ENCODE measurements at regions not wholly inside any gene's neighbourhood (a gene's known extent, or its start where the extent isn't known, plus 50 kb on each side); places are given as distances from the start of the nearest gene placed in this dataset.

DNA sequence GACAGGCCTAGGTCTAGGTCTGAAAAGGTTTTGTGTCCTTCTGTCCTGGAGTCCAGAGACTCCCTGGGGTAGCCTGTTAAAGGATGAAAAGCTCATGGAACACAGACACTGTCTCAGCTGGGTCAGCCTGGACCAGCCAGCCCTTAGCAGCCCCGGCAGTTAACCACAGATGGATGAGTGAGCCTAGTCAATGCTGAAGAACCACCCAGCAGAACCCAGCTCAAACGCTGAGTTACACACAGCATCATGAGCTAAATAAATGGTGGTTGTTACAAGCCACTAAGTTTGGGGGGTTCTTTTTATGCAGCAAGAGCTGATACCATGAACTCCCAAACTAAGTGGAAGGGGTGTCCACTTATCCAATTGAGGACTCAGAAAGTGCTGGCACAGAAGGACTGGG, 472.8 kb upstream of the PROK2 start:
- Mint-ChIP-seq H3K27me3 (ENCODE audit: insufficient read depth, low read depth) (peaks cover 14% of the 10 kb centered on the region), H3K4me3 (peak overlapping the region; percentile 9), H3K4me1 (peaks cover 71% of the 10 kb centered on the region), H3K27ac (no peak overlapping the region), H3K36me3 (no peaks in the 10 kb centered on the region), H3K9me3 (no peaks in the 10 kb centered on the region)
- no peaks in the 10 kb centered on the region for H3K79me2 ChIP-seq (ENCODE audit: low read depth)
- no peak overlapping the region for H3K4me2 ChIP-seq
- no peak for DNase-seq (ENCODE audit: low spot score)
- no peaks in the 10 kb centered on the region for H4K20me1 ChIP-seq (ENCODE audit: low read depth)
- H3K27me3 ChIP-seq = no peaks in the 10 kb centered on the region
- no peak overlapping the region for H3K27ac ChIP-seq
- H2AFZ ChIP-seq (replicated peaks) = no peak overlapping the region
- no peaks in the 10 kb centered on the region for H3K9me3 ChIP-seq (ENCODE audit: low read depth)
- no peak overlapping the region for H3K9ac ChIP-seq
- TF ChIP-seq, protein P1, sequence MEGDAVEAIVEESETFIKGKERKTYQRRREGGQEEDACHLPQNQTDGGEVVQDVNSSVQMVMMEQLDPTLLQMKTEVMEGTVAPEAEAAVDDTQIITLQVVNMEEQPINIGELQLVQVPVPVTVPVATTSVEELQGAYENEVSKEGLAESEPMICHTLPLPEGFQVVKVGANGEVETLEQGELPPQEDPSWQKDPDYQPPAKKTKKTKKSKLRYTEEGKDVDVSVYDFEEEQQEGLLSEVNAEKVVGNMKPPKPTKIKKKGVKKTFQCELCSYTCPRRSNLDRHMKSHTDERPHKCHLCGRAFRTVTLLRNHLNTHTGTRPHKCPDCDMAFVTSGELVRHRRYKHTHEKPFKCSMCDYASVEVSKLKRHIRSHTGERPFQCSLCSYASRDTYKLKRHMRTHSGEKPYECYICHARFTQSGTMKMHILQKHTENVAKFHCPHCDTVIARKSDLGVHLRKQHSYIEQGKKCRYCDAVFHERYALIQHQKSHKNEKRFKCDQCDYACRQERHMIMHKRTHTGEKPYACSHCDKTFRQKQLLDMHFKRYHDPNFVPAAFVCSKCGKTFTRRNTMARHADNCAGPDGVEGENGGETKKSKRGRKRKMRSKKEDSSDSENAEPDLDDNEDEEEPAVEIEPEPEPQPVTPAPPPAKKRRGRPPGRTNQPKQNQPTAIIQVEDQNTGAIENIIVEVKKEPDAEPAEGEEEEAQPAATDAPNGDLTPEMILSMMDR (IDR thresholded peaks at IDR 0.05) = no peak
- no peak for TF ChIP-seq EZH2 (IDR thresholded peaks at IDR 0.05)
- TF ChIP-seq EZH2phosphoT487 (IDR thresholded peaks at IDR 0.05) = no peak
- H3F3A ChIP-seq (ENCODE audit: low read depth) = peaks cover 10% of the 10 kb centered on the region
- H3K4me3 ChIP-seq = no peak overlapping the region
- H3K4me1 ChIP-seq = peaks cover 25% of the 10 kb centered on the region
- no peaks in the 10 kb centered on the region for H3K36me3 ChIP-seq

DNA sequence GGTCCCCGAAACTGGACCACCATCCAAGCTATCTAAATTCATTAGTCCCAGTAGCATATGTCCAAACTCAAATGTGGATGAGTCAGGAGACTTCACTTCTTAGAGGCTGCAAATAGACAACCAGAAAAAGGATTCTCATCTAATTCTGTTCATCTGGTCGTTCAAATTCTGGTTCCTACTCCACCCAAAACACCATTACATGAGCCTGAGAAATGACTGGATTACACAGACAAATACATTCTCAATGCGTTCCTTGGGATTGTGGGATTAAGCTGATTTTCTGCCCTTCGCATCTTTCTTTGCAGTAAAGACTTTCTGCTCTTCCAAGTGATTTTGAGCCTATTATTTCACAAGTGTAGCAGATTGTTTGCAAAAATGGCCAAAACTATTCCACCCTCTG, 472.3 kb upstream of the PROK2 start:
- Histone ChIP-seq H3K4me1 (peaks cover 25% of the 10 kb centered on the region), H3K27ac (no peak overlapping the region), H3K27me3 (no peaks in the 10 kb centered on the region), H3K9me3 (ENCODE audit: low read depth) (no peaks in the 10 kb centered on the region), H4K20me1 (ENCODE audit: low read depth) (no peaks in the 10 kb centered on the region), H2AFZ (replicated peaks) (no peak overlapping the region), H3K4me3 (no peak overlapping the region), H3K79me2 (ENCODE audit: low read depth) (no peaks in the 10 kb centered on the region), H3F3A (ENCODE audit: low read depth) (peaks cover 10% of the 10 kb centered on the region), H3K9ac (no peak overlapping the region), H3K36me3 (no peaks in the 10 kb centered on the region), H3K4me2 (no peak overlapping the region)
- Mint-ChIP-seq H3K4me3 (peak overlapping the region; percentile 9), H3K9me3 (peaks cover 4% of the 10 kb centered on the region), H3K27ac (peak overlapping the region; percentile 65), H3K4me1 (peaks cover 66% of the 10 kb centered on the region), H3K36me3 (no peaks in the 10 kb centered on the region), H3K27me3 (ENCODE audit: insufficient read depth, low read depth) (peaks cover 14% of the 10 kb centered on the region)
- no peak for DNase-seq (ENCODE audit: low spot score)
- TF ChIP-seq EZH2 (IDR thresholded peaks at IDR 0.05) (no peak), EZH2phosphoT487 (IDR thresholded peaks at IDR 0.05) (no peak)
- TF ChIP-seq, protein P1 (IDR thresholded peaks at IDR 0.05) = no peak

DNA sequence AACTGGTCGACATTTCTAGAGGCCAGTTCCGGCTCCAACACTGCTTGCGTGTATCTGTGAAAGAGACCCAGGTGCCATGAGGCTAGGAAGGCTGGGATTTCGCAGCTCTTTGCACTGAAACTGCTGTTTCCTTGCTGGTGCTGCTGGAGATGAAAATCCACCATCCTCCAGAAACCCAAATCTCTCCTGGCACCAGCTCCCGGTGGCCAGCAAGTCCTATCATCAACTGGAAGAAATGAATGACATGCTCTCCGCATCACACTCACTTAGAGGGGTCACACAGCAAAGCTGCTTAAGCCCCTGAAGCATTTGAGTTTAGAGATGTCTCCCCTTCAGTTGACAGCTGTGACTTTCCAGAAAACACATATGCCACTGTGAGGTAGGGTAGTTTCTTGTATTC, 471.8 kb upstream of the PROK2 start:
- no peak for DNase-seq (ENCODE audit: low spot score)
- H3K9ac ChIP-seq = no peak overlapping the region
- Mint-ChIP-seq H3K27me3 (ENCODE audit: insufficient read depth, low read depth) (peaks cover 14% of the 10 kb centered on the region), H3K27ac (peak overlapping the region; percentile 72), H3K4me1 (peaks cover 66% of the 10 kb centered on the region), H3K36me3 (no peaks in the 10 kb centered on the region), H3K9me3 (peaks cover 5% of the 10 kb centered on the region), H3K4me3 (no peak overlapping the region)
- H3K36me3 ChIP-seq = no peaks in the 10 kb centered on the region
- H3K4me3 ChIP-seq = no peak overlapping the region
- no peak overlapping the region for H3K4me2 ChIP-seq
- no peak overlapping the region for H2AFZ ChIP-seq (replicated peaks)
- no peaks in the 10 kb centered on the region for H4K20me1 ChIP-seq (ENCODE audit: low read depth)
- TF ChIP-seq EZH2phosphoT487 (IDR thresholded peaks at IDR 0.05) (no peak), EZH2 (IDR thresholded peaks at IDR 0.05) (no peak)
- H3K4me1 ChIP-seq = peaks cover 25% of the 10 kb centered on the region
- H3K27ac ChIP-seq = no peak overlapping the region
- no peaks in the 10 kb centered on the region for H3K9me3 ChIP-seq (ENCODE audit: low read depth)
- no peaks in the 10 kb centered on the region for H3K79me2 ChIP-seq (ENCODE audit: low read depth)
- H3K27me3 ChIP-seq = no peaks in the 10 kb centered on the region
- H3F3A ChIP-seq (ENCODE audit: low read depth) = peaks cover 10% of the 10 kb centered on the region

GRCh38 chr3:72255791-72256559, 471.0 kb upstream of the PROK2 start:
- Mint-ChIP-seq H3K27me3 (ENCODE audit: insufficient read depth, low read depth) (peaks cover 14% of the 10 kb centered on the region), H3K4me1 (peaks cover 61% of the 10 kb centered on the region), H3K27ac (peak overlapping the region; percentile 72), H3K4me3 (no peak overlapping the region), H3K9me3 (peaks cover 7% of the 10 kb centered on the region), H3K36me3 (no peaks in the 10 kb centered on the region)
- Histone ChIP-seq H3K27ac (no peak overlapping the region), H3K4me1 (peaks cover 25% of the 10 kb centered on the region), H3K9me3 (ENCODE audit: low read depth) (no peaks in the 10 kb centered on the region), H3F3A (ENCODE audit: low read depth) (peaks cover 10% of the 10 kb centered on the region), H3K9ac (no peak overlapping the region), H3K4me3 (no peak overlapping the region), H4K20me1 (ENCODE audit: low read depth) (no peaks in the 10 kb centered on the region), H3K36me3 (no peaks in the 10 kb centered on the region), H3K79me2 (ENCODE audit: low read depth) (no peaks in the 10 kb centered on the region), H3K4me2 (no peak overlapping the region), H3K27me3 (no peaks in the 10 kb centered on the region), H2AFZ (replicated peaks) (no peak overlapping the region)
- DNase-seq (ENCODE audit: low spot score) = no peak
- no peak for TF ChIP-seq EZH2 (IDR thresholded peaks at IDR 0.05)
- TF ChIP-seq EZH2phosphoT487 (IDR thresholded peaks at IDR 0.05) = no peak
- TF ChIP-seq, protein P1 (IDR thresholded peaks at IDR 0.05) = no peak
